ENCODE measurements at regions not wholly inside any gene's neighbourhood (a gene's known extent, or its start where the extent isn't known, plus 50 kb on each side); places are given as distances from the start of the nearest gene placed in this dataset.

DNA sequence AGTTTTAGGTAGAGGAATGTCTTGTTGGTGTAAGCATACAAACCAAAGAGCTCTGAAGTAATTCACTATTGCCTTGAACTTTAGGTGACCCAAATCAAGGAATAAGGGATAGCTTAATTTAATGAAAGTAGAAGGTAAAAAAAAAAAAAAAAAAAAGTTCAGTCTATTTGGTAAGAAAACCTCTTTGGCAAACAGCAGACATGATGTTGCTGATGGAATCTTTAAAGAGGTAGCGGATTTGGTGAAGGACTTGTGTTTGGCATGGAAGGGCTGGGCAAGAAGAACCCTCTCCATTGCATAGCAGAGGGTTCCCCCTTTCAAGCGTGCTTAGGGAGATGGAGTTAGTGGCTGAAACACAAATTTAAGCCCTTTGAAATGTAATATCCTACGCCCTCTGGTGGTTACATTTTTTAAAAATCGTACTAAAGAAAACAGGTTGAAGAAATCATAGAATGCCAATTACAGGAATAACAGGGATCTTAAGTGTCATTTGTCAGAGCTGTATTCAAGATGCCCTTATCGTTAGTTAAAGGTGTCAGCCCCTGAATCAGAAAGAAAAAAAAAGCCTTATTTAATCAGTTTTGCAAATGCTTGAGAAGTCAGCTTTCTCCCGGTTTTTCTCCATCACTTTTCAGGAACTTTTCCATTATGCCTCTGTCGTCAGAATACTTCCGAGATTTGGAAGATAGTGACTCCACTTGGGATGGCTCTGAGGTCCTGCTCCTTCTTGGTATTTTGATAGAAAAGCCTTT, 383.1 kb downstream of the KCNJ2 start:
- no peaks in the 10 kb centered on the region for H3K4me1 ChIP-seq (ENCODE audit: control insufficient read depth, insufficient read depth, low read length)
- H3K27ac ChIP-seq (ENCODE audit: low read depth, low read length): no peak overlapping the region
- H3K4me3 ChIP-seq (ENCODE audit: low read depth, low read length): no peak overlapping the region
- no peak overlapping the region for H3K9ac ChIP-seq (ENCODE audit: low read depth, low read length)
- no peaks in the 10 kb centered on the region for H3K9me3 ChIP-seq (ENCODE audit: control insufficient read depth, insufficient read depth, low read length)
- H3K36me3 ChIP-seq (ENCODE audit: control insufficient read depth, insufficient read depth, low read length): no peaks in the 10 kb centered on the region
- no peaks in the 10 kb centered on the region for H3K27me3 ChIP-seq (ENCODE audit: control insufficient read depth, insufficient read depth, low read length)

DNA sequence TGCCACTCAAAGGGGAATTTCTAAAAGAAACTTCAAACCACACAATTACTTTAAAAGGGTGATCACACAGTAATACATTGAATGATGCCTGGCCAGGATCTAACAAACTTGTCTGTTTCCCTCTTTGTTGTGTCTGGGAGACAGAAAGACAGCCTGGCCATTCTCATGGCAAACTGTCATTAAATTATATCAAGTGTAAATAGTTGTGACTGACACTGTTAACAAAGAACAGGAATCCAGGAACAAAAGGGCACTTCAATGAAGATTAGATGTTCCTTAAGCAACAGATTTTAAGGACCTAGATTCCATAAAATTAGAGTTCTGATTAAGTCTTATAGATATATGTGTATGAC, 383.6 kb downstream of the KCNJ2 start:
- Histone ChIP-seq H3K9me3 (ENCODE audit: control insufficient read depth, insufficient read depth, low read length) (no peaks in the 10 kb centered on the region), H3K27ac (ENCODE audit: low read depth, low read length) (no peak overlapping the region), H3K4me3 (ENCODE audit: low read depth, low read length) (no peak overlapping the region), H3K4me1 (ENCODE audit: control insufficient read depth, insufficient read depth, low read length) (no peaks in the 10 kb centered on the region), H3K9ac (ENCODE audit: low read depth, low read length) (no peak overlapping the region), H3K27me3 (ENCODE audit: control insufficient read depth, insufficient read depth, low read length) (no peaks in the 10 kb centered on the region), H3K36me3 (ENCODE audit: control insufficient read depth, insufficient read depth, low read length) (no peaks in the 10 kb centered on the region)

DNA sequence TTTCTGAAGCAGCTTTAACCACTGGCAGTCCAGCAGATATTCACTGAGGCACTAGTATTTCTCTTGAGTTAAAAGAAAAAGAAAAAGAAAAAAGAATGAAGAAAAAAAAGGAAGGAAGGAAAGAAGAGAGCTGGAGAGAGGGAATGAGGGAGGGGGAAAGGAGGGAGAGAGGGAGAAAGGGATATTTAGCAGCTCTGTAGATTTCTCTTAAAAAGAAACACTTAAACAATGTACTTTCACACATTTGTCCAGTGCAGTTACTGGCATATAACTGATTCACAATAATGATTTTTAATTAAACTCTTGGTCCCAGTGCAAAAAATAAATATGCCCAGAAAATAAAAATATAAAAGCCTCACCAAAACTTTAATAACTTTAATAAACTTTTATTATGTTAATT, 386.4 kb downstream of the KCNJ2 start:
- Histone ChIP-seq H3K4me3 (ENCODE audit: low read depth, low read length) (no peak overlapping the region), H3K4me1 (ENCODE audit: control insufficient read depth, insufficient read depth, low read length) (no peaks in the 10 kb centered on the region), H3K27me3 (ENCODE audit: control insufficient read depth, insufficient read depth, low read length) (no peaks in the 10 kb centered on the region), H3K9ac (ENCODE audit: low read depth, low read length) (no peak overlapping the region), H3K27ac (ENCODE audit: low read depth, low read length) (no peak overlapping the region), H3K9me3 (ENCODE audit: control insufficient read depth, insufficient read depth, low read length) (no peaks in the 10 kb centered on the region), H3K36me3 (ENCODE audit: control insufficient read depth, insufficient read depth, low read length) (no peaks in the 10 kb centered on the region)

DNA sequence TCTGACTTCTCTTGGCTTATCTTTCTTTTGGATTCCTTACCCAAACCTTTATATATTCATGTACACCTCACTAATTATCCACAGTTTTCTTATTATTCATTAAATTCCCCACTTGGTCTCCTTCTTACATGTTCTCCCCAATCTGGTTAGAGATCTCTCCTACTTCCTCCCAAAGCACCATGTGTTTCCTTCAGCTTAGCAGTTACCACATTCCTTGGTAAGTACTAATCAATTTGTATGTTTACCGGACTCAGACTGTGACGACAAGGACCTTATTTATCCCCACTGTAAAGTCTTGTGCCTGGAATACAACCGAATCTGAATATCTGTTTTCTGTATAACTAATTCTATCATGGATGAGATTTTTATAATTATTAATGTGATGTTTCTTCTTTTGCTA, 389.5 kb downstream of the KCNJ2 start:
- Histone ChIP-seq H3K4me1 (ENCODE audit: control insufficient read depth, insufficient read depth, low read length) (no peaks in the 10 kb centered on the region), H3K27ac (ENCODE audit: low read depth, low read length) (no peak overlapping the region), H3K9me3 (ENCODE audit: control insufficient read depth, insufficient read depth, low read length) (no peaks in the 10 kb centered on the region), H3K36me3 (ENCODE audit: control insufficient read depth, insufficient read depth, low read length) (no peaks in the 10 kb centered on the region), H3K9ac (ENCODE audit: low read depth, low read length) (no peak overlapping the region), H3K27me3 (ENCODE audit: control insufficient read depth, insufficient read depth, low read length) (no peaks in the 10 kb centered on the region), H3K4me3 (ENCODE audit: low read depth, low read length) (no peak overlapping the region)

GRCh38 chr17:70560471-70560870, 391.1 kb downstream of the KCNJ2 start:
- H3K9me3 ChIP-seq (ENCODE audit: control insufficient read depth, insufficient read depth, low read length): no peaks in the 10 kb centered on the region
- no peaks in the 10 kb centered on the region for H3K36me3 ChIP-seq (ENCODE audit: control insufficient read depth, insufficient read depth, low read length)
- H3K27ac ChIP-seq (ENCODE audit: low read depth, low read length): no peak overlapping the region
- no peak overlapping the region for H3K4me3 ChIP-seq (ENCODE audit: low read depth, low read length)
- no peaks in the 10 kb centered on the region for H3K27me3 ChIP-seq (ENCODE audit: control insufficient read depth, insufficient read depth, low read length)
- H3K4me1 ChIP-seq (ENCODE audit: control insufficient read depth, insufficient read depth, low read length): no peaks in the 10 kb centered on the region
- H3K9ac ChIP-seq (ENCODE audit: low read depth, low read length): no peak overlapping the region

GRCh38 chr17:70562137-70562536, 392.8 kb downstream of the KCNJ2 start:
- no peak overlapping the region for H3K9ac ChIP-seq (ENCODE audit: low read depth, low read length)
- H3K27me3 ChIP-seq (ENCODE audit: control insufficient read depth, insufficient read depth, low read length): no peaks in the 10 kb centered on the region
- no peaks in the 10 kb centered on the region for H3K4me1 ChIP-seq (ENCODE audit: control insufficient read depth, insufficient read depth, low read length)
- H3K36me3 ChIP-seq (ENCODE audit: control insufficient read depth, insufficient read depth, low read length): no peaks in the 10 kb centered on the region
- no peak overlapping the region for H3K4me3 ChIP-seq (ENCODE audit: low read depth, low read length)
- H3K27ac ChIP-seq (ENCODE audit: low read depth, low read length): no peak overlapping the region
- H3K9me3 ChIP-seq (ENCODE audit: control insufficient read depth, insufficient read depth, low read length): no peaks in the 10 kb centered on the region

GRCh38 chr17:70563281-70563820, 394.0 kb downstream of the KCNJ2 start:
- Histone ChIP-seq H3K9me3 (ENCODE audit: control insufficient read depth, insufficient read depth, low read length) (no peaks in the 10 kb centered on the region), H3K27ac (ENCODE audit: low read depth, low read length) (no peak overlapping the region), H3K9ac (ENCODE audit: low read depth, low read length) (no peak overlapping the region), H3K4me3 (ENCODE audit: low read depth, low read length) (no peak overlapping the region), H3K4me1 (ENCODE audit: control insufficient read depth, insufficient read depth, low read length) (no peaks in the 10 kb centered on the region), H3K36me3 (ENCODE audit: control insufficient read depth, insufficient read depth, low read length) (no peaks in the 10 kb centered on the region), H3K27me3 (ENCODE audit: control insufficient read depth, insufficient read depth, low read length) (no peaks in the 10 kb centered on the region)

DNA sequence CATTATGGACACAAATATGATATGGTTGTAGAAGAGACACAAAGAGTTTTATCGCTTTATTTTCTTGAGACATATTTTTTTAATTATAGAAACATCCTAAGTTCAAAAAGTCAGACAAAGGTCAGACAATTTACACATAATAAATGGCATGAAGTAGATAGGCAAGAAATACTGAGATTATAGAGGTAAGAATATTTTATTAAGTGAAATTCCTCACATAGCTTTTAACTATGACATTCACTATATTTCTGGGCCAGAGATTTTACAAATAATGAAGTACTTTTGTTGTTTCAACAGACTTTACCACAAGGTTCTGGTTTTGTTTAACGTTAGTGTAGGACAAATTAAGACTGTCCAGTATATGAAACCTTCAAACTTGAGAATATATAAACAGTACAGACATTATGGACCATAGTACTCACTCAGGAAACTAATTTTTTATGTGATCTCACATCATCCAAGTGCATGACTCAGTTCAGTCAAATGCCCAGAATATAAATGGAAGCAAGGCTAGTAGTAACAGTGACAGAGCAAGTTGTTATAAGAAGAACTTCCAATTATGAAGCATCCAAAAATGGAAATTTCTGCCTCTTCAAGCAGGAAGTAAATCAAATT, 394.8 kb downstream of the KCNJ2 start:
- H3K9ac ChIP-seq (ENCODE audit: low read depth, low read length): no peak overlapping the region
- no peaks in the 10 kb centered on the region for H3K9me3 ChIP-seq (ENCODE audit: control insufficient read depth, insufficient read depth, low read length)
- no peaks in the 10 kb centered on the region for H3K4me1 ChIP-seq (ENCODE audit: control insufficient read depth, insufficient read depth, low read length)
- no peaks in the 10 kb centered on the region for H3K27me3 ChIP-seq (ENCODE audit: control insufficient read depth, insufficient read depth, low read length)
- H3K4me3 ChIP-seq (ENCODE audit: low read depth, low read length): no peak overlapping the region
- no peaks in the 10 kb centered on the region for H3K36me3 ChIP-seq (ENCODE audit: control insufficient read depth, insufficient read depth, low read length)
- H3K27ac ChIP-seq (ENCODE audit: low read depth, low read length): no peak overlapping the region

- Histone ChIP-seq H3K36me3 (ENCODE audit: control insufficient read depth, insufficient read depth, low read length) (no peaks in the 10 kb centered on the region), H3K4me1 (ENCODE audit: control insufficient read depth, insufficient read depth, low read length) (no peaks in the 10 kb centered on the region), H3K27me3 (ENCODE audit: control insufficient read depth, insufficient read depth, low read length) (no peaks in the 10 kb centered on the region), H3K9me3 (ENCODE audit: control insufficient read depth, insufficient read depth, low read length) (no peaks in the 10 kb centered on the region), H3K9ac (ENCODE audit: low read depth, low read length) (no peak overlapping the region), H3K4me3 (ENCODE audit: low read depth, low read length) (no peak overlapping the region), H3K27ac (ENCODE audit: low read depth, low read length) (no peak overlapping the region)
These were observed 399.8 kb downstream of the KCNJ2 start for GRCh38 chr17:70569128-70569527.

DNA sequence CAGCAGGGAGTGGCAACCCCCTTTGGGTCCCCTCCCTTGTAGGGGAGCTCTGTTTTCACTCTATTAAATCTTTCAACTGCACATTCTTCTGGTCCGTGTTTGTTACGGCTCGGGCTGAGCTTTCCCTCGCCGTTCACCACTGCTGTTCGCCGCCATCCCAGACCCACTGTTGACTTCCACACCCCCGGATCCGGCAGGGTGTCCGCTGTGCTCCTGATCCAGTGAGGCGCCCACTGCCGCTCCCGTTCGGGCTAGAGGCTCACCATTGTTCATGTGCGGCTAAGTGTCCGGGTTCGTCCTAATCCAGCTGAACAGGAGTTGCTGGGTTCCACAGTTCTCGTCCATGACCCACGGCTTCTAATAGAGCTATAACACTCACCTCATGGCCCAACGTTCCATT, 408.1 kb downstream of the KCNJ2 start:
- Histone ChIP-seq H3K9ac (ENCODE audit: low read depth, low read length) (no peak overlapping the region), H3K36me3 (ENCODE audit: control insufficient read depth, insufficient read depth, low read length) (no peaks in the 10 kb centered on the region), H3K27me3 (ENCODE audit: control insufficient read depth, insufficient read depth, low read length) (no peaks in the 10 kb centered on the region), H3K27ac (ENCODE audit: low read depth, low read length) (no peak overlapping the region), H3K4me1 (ENCODE audit: control insufficient read depth, insufficient read depth, low read length) (no peaks in the 10 kb centered on the region), H3K4me3 (ENCODE audit: low read depth, low read length) (no peak overlapping the region), H3K9me3 (ENCODE audit: control insufficient read depth, insufficient read depth, low read length) (no peaks in the 10 kb centered on the region)

DNA sequence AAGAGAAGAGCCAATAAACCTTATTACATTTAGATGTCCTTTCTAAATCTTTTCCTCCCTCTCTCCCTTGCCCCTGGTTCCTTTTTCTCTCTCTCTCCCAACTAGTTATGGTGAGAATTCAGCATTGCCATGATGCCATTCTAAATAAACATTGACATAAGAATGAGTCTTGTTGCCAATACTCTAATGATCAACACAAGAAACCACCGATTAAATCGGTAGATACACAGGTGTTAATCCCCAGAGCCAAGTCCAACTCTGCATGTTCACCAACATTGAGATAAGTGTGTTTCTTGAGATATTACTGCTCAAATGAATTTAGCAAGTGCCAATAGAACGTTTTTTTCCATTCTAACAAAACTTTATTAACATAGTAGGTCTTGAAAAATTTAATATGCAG, 412.1 kb downstream of the KCNJ2 start:
- Histone ChIP-seq H3K36me3 (ENCODE audit: control insufficient read depth, insufficient read depth, low read length) (no peaks in the 10 kb centered on the region), H3K27me3 (ENCODE audit: control insufficient read depth, insufficient read depth, low read length) (no peaks in the 10 kb centered on the region), H3K4me1 (ENCODE audit: control insufficient read depth, insufficient read depth, low read length) (no peaks in the 10 kb centered on the region), H3K4me3 (ENCODE audit: low read depth, low read length) (no peak overlapping the region), H3K27ac (ENCODE audit: low read depth, low read length) (no peak overlapping the region), H3K9me3 (ENCODE audit: control insufficient read depth, insufficient read depth, low read length) (peaks cover 9% of the 10 kb centered on the region; the same call in 1 of the 2 replicates), H3K9ac (ENCODE audit: low read depth, low read length) (no peak overlapping the region)

All from HUES48 (cell line).